ENCODE measurements at regions not wholly inside any gene's neighbourhood (a gene's known extent, or its start where the extent isn't known, plus 50 kb on each side); places are given as distances from the start of the nearest gene placed in this dataset.

DNA sequence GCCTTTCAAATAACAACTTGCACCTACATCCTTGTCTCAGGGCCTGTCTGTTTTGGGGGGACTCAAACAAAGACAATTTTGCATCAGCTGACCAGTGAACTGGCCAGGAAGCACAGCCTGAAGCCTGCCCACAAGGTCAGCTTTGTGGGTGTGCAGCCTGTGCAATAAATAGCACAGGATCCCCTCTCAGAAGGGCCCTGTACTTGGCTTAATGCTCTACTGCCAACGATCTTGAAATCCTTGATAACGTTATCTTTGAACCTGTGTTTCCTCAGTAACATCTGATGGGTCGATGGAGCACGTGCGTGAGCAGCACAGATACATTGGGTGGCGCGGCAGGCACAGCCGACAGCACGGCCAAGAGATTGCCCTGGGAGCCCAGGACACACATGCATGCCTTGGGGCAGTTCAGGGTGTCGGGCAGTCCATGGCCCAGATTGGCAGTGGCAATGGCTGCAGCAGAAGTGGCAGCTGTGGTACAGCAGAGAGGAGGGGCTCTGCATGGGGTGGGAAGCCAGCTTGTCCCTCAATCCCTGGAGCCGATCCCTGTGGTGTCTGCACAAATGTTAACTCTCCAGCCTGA, 58.8 kb upstream of the ATP6AP2 start:
- DNase-seq (no peak), ATAC-seq (ENCODE audit: low read depth) (no peak)
- POLR2A ChIA-PET: no interaction called here
- Mint-ChIP-seq H3K27ac (no peak overlapping the region), H3K4me3 (no peak overlapping the region), H3K4me1 (no peaks in the 10 kb centered on the region), H3K36me3 (ENCODE audit: low read depth) (no peaks in the 10 kb centered on the region), H3K27me3 (no peaks in the 10 kb centered on the region), H3K9me3 (no peaks in the 10 kb centered on the region)
- CTCF ChIA-PET: no interaction called here
- TF ChIP-seq, protein P1, sequence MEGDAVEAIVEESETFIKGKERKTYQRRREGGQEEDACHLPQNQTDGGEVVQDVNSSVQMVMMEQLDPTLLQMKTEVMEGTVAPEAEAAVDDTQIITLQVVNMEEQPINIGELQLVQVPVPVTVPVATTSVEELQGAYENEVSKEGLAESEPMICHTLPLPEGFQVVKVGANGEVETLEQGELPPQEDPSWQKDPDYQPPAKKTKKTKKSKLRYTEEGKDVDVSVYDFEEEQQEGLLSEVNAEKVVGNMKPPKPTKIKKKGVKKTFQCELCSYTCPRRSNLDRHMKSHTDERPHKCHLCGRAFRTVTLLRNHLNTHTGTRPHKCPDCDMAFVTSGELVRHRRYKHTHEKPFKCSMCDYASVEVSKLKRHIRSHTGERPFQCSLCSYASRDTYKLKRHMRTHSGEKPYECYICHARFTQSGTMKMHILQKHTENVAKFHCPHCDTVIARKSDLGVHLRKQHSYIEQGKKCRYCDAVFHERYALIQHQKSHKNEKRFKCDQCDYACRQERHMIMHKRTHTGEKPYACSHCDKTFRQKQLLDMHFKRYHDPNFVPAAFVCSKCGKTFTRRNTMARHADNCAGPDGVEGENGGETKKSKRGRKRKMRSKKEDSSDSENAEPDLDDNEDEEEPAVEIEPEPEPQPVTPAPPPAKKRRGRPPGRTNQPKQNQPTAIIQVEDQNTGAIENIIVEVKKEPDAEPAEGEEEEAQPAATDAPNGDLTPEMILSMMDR (IDR thresholded peaks at IDR 0.05): no peak
- intact Hi-C loops (cut with micrococcal nuclease): no loop called here

DNA sequence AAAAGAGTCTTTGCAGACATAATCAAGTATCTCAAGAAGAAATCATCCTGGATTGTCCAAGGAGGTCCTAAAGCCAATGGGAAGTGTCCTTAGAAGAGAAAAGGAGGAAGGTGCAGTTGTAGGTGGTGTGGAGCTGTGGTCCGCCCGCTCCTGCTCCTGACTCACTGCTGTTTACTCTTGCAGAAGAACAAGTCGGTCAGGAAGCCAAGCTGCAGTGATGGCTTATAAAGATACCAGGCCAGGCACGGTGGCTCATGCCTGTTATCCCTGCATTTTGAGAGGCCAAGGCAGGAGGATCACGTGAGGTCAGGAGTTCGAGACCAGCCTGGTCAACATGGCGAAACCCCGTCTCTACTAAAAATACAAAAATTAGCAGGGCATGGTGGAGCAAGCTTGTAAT, 66.4 kb upstream of the ATP6AP2 start:
- no peak overlapping the region for H3K27ac Mint-ChIP-seq
- no peaks in the 10 kb centered on the region for H3K36me3 Mint-ChIP-seq (ENCODE audit: low read depth)
- ChIA-PET CTCF (no interaction called here), POLR2A (no interaction called here)
- ATAC-seq (ENCODE audit: low read depth) (no peak), DNase-seq (no peak)
- H3K4me3 Mint-ChIP-seq: no peak overlapping the region
- no peaks in the 10 kb centered on the region for H3K4me1 Mint-ChIP-seq
- intact Hi-C loops (cut with micrococcal nuclease): no loop called here
- no peaks in the 10 kb centered on the region for H3K9me3 Mint-ChIP-seq
- TF ChIP-seq, protein P1 (IDR thresholded peaks at IDR 0.05): no peak
- H3K27me3 Mint-ChIP-seq: no peaks in the 10 kb centered on the region

DNA sequence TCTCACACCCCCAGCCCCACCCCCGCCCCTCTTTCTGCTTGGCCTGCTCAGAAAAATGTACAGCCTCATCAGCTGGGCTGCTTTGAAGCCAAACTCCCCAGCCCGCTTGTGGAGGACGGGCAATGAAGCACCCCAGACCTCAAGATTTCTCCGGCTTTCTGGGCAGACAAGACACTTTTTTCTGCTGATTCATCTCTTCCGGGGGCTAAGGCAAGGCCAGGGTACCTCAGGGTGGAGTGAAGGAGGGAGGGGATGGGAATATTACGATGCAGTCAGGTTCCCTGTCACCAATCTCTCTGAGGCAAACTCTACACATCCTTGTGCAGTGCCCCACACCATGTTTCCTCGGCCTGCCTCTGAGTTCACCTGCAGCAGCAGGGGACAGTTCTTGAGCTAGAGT, 66.9 kb upstream of the ATP6AP2 start:
- intact Hi-C loops (cut with micrococcal nuclease): no loop called here
- POLR2A ChIA-PET: no interaction called here

DNA sequence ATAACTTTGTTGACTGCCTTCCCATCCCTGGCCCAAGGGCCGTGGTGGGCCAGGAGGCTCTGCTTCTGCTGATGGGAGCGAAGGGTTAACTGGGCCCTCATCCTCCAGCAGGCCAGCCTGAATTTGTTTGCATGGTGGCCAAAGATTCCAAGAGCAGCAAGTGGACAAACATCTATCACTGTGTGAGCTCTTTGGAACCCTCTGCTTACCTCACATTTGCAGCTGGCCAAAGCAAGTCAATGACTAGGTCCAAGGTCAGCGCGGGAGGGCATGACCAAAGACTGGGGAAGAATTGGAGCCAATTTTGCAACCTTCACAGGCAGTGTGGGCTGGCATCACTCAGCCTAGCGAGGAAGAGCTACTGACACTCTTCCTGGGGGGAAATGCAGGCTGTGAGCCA, 67.8 kb upstream of the ATP6AP2 start:
- TF ChIP-seq, protein P1 (IDR thresholded peaks at IDR 0.05): no peak
- ChIA-PET CTCF (no interaction called here), POLR2A (interaction anchor here (0.5 kb wide), 1 partner anchor 714 kb away, joined by 3 read pairs; no protein-coding TSS in a partner anchor)
- intact Hi-C loops (cut with micrococcal nuclease): no loop called here
- ATAC-seq (ENCODE audit: low read depth): no peak
- Mint-ChIP-seq H3K27me3 (no peaks in the 10 kb centered on the region), H3K36me3 (ENCODE audit: low read depth) (no peaks in the 10 kb centered on the region), H3K4me1 (no peaks in the 10 kb centered on the region), H3K9me3 (no peaks in the 10 kb centered on the region), H3K27ac (no peak overlapping the region), H3K4me3 (no peak overlapping the region)
- no peak for DNase-seq

More for the DNA sequence above, 66.9 kb upstream of the ATP6AP2 start:
- ATAC-seq (ENCODE audit: low read depth) (no peak), DNase-seq (no peak)
- CTCF ChIA-PET: no interaction called here
- TF ChIP-seq, protein P1 (IDR thresholded peaks at IDR 0.05): no peak
- H3K27ac Mint-ChIP-seq: no peak overlapping the region
- no peak overlapping the region for H3K4me3 Mint-ChIP-seq
- H3K9me3 Mint-ChIP-seq: no peaks in the 10 kb centered on the region
- no peaks in the 10 kb centered on the region for H3K4me1 Mint-ChIP-seq
- H3K36me3 Mint-ChIP-seq (ENCODE audit: low read depth): no peaks in the 10 kb centered on the region
- H3K27me3 Mint-ChIP-seq: no peaks in the 10 kb centered on the region

DNA sequence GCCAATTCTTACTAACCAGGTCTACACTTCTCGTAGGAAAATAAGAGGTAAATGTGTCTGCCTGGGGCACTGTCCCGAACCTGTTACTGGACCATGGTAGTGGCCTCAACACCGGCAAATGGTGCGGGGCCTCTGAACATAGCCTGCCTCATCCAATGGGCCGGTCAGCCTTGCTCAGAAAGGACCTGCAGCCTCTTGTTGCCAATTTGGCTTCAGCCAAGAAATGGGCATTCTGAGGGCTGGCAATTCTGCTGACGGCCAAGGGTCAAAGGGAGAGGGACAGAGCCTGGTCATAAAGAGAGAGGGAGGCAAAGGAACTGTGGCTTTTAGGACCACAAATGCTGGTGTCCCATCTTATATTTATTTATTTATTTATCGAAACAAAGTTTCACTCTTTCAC, 69.5 kb upstream of the ATP6AP2 start:
- intact Hi-C loops (cut with micrococcal nuclease): no loop called here
- ChIA-PET CTCF (no interaction called here), POLR2A (no interaction called here)
- Mint-ChIP-seq H3K9me3 (no peaks in the 10 kb centered on the region), H3K36me3 (ENCODE audit: low read depth) (no peaks in the 10 kb centered on the region), H3K27ac (no peak overlapping the region), H3K27me3 (no peaks in the 10 kb centered on the region), H3K4me3 (no peak overlapping the region), H3K4me1 (no peaks in the 10 kb centered on the region)
- TF ChIP-seq, protein P1 (IDR thresholded peaks at IDR 0.05): no peak
- DNase-seq (no peak), ATAC-seq (ENCODE audit: low read depth) (no peak)

Data from activated B cell treated with CpG ODN at 0.5 μM for 24 hours (primary cell).